Uterus (tissue), 3 donors: ENCODE measurements at regions not wholly inside any gene's neighbourhood (a gene's known extent, or its start where the extent isn't known, plus 50 kb on each side); places are given as distances from the start of the nearest gene placed in this dataset.

Experiments used
- DNase-seq, 2 donors: peaks; one replicate each; pipeline ENCODE4 v3.0.0-alpha.2; 2019 to 2020
- H3K27ac ChIP-seq, 2 donors: fragments of 200-600 bp; sonication (generic); 1 replicate in 1 of 2; 2 replicates in 1 of 2; pipeline ENCODE4 v1.5.1; 2016 to 2018
- H3K27me3 ChIP-seq, 2 donors: fragments of 200-600 bp; sonication (generic); one replicate each; pipeline ENCODE4 v1.5.1; 2018 to 2019; ENCODE audit warnings: control low read depth in 1 of 2
- H3K36me3 ChIP-seq, 2 donors: fragments of 200-600 bp; sonication (generic); one replicate each; pipeline ENCODE4 v1.5.1; 2019; ENCODE audit warnings: control low read depth in 1 of 2
- H3K4me1 ChIP-seq, 2 donors: fragments of 200-600 bp; sonication (generic); one replicate each; pipeline ENCODE4 v1.5.1; 2018 to 2019; ENCODE audit warnings: control low read depth in 1 of 2
- H3K4me3 ChIP-seq, 2 donors: fragments of 200-600 bp; sonication (generic); 1 replicate in 1 of 2; 2 replicates in 1 of 2; pipeline ENCODE4 v1.5.1; 2018 to 2019; ENCODE audit warnings: mild to moderate bottlenecking in 1 of 2
- H3K9me3 ChIP-seq, 2 donors: fragments of 200-600 bp; sonication (generic); one replicate each; pipeline ENCODE4 v1.5.1; 2019; ENCODE audit warnings: control low read depth in 1 of 2
- POLR2A ChIP-seq, 2 donors: fragments of 450-650 bp; IDR thresholded peaks; one replicate each; pipeline ENCODE4 v1.6.1; 2016; ENCODE audit warnings: antibody characterized with exemption in 2 of 2, mild to moderate bottlenecking in 1 of 2, moderate library complexity in 1 of 2
- intact Hi-C: fragments of 100-400 bp; cut with DNase I; formaldehyde crosslinking; loops from one replicate; pipeline ENCODE4 v1.15.1; 2023; ENCODE audit warnings: low total_unique reads
- TF ChIP-seq, protein P1 (sequence below), 4 experiments: fragments of 200-600 bp in 2 of 4; fragments of 450-650 bp in 2 of 4; sonication (generic) in 2 of 4; IDR thresholded peaks; one replicate each; pipeline ENCODE4 v1.5.1; 2016 to 2019; ENCODE audit warnings: antibody characterized with exemption in 4 of 4, mild to moderate bottlenecking in 2 of 4, moderate library complexity in 1 of 4
- donor health status: DM: yes; HTN: yes; CAD: no.

DNA sequence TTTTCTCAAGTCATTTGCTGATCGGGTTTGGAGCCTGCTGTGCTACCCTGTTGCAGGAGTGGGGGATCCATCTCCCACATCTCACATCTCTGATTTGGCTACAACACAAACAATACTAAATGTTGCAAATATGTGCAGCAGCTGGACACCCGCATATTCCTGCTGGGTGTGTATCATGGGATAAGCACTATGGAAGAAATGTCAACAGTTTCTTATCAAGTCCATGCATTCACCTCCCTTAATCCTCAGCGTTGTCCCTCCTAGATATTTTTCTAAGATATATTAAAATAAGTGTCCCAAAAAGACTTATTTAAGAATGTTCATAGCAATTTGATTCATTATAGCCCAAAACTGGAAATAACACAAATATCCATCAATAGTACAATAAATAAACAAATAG, 303.7 kb downstream of the TRIB2 start:
- no peak overlapping the region for H3K27ac ChIP-seq
- no peak overlapping the region for H3K4me3 ChIP-seq
- intact Hi-C loops: no loop called here
- no peaks in the 10 kb centered on the region for H3K9me3 ChIP-seq
- H3K36me3 ChIP-seq: no peaks in the 10 kb centered on the region
- DNase-seq: no peak
- no peaks in the 10 kb centered on the region for H3K4me1 ChIP-seq
- TF ChIP-seq, protein P1, sequence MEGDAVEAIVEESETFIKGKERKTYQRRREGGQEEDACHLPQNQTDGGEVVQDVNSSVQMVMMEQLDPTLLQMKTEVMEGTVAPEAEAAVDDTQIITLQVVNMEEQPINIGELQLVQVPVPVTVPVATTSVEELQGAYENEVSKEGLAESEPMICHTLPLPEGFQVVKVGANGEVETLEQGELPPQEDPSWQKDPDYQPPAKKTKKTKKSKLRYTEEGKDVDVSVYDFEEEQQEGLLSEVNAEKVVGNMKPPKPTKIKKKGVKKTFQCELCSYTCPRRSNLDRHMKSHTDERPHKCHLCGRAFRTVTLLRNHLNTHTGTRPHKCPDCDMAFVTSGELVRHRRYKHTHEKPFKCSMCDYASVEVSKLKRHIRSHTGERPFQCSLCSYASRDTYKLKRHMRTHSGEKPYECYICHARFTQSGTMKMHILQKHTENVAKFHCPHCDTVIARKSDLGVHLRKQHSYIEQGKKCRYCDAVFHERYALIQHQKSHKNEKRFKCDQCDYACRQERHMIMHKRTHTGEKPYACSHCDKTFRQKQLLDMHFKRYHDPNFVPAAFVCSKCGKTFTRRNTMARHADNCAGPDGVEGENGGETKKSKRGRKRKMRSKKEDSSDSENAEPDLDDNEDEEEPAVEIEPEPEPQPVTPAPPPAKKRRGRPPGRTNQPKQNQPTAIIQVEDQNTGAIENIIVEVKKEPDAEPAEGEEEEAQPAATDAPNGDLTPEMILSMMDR (IDR thresholded peaks at IDR 0.05): no peak
- TF ChIP-seq POLR2A (IDR thresholded peaks at IDR 0.05): no peak
- H3K27me3 ChIP-seq: no peaks in the 10 kb centered on the region

DNA sequence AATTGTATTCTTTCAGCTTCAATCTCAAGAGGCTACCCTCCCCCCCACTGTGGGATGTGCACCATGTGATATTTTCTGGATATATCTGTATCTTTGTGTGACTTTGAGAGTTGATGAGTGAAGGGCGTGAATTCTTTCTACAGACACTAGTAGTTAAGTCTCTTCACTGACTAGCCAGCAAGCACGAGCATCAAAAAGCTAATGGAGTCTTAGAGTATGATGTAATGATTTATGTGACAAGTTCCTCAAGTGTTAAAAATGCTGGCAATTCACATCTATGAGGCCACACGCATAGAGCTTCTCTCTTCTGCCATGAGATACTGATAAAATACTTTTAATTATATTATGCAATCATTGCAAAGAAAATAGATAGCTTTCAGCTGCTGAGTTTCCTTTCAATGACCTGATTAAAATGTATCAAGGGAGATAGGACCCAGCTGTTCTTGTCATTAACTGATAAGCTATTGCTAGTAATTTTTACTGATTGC, 304.8 kb downstream of the TRIB2 start:
- Histone ChIP-seq H3K4me1 (no peaks in the 10 kb centered on the region), H3K9me3 (no peaks in the 10 kb centered on the region), H3K36me3 (no peaks in the 10 kb centered on the region), H3K27me3 (no peaks in the 10 kb centered on the region), H3K27ac (no peak overlapping the region), H3K4me3 (no peak overlapping the region)
- DNase-seq: no peak
- TF ChIP-seq, protein P1 (IDR thresholded peaks at IDR 0.05): no peak
- no peak for TF ChIP-seq POLR2A (IDR thresholded peaks at IDR 0.05)
- intact Hi-C loops: no loop called here

DNA sequence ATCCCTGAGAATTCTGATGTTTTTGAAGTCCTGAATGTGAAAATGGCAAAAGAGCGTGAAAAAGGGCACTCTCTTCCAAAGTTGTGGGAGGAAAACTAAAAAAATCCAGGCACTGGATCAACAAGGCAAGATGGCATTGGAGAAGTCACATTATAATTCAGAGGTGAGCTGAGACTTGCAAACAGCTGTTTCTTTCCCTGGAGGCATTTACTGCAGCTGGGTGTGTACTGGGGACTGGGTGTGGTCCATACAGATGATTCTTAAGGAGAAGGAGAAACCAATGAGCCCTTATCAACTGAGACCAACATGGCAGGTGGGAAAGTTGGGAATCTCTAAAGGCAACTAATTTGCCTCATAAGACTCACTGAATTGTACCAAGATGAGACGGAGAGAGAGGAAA, 313.9 kb downstream of the TRIB2 start:
- Histone ChIP-seq H3K27ac (no peak overlapping the region), H3K4me1 (no peaks in the 10 kb centered on the region), H3K27me3 (no peaks in the 10 kb centered on the region), H3K4me3 (no peak overlapping the region), H3K9me3 (no peaks in the 10 kb centered on the region), H3K36me3 (no peaks in the 10 kb centered on the region)
- intact Hi-C loops: no loop called here
- no peak for TF ChIP-seq POLR2A (IDR thresholded peaks at IDR 0.05)
- TF ChIP-seq, protein P1 (IDR thresholded peaks at IDR 0.05): no peak
- no peak for DNase-seq

DNA sequence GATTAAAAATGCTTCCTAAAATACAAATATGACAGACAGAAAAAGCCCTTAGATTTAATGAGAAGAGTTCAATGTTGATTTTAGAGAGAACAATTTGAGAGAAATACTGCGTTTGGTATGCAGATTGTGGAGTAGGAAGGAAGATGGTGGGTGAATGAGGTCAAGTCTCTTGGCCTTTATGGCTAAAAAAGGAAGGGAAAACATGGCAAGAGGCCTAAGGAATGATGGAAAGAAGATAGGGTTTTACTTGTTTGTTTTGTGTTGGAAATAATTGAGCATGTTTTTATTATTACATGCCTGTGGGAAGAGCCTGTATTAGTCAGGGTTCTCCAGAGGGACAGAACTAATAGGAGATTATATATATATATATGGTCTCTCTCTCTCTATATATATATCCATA, 318.1 kb downstream of the TRIB2 start:
- intact Hi-C loops: no loop called here
- no peak for TF ChIP-seq POLR2A (IDR thresholded peaks at IDR 0.05)
- no peak overlapping the region for H3K4me3 ChIP-seq
- H3K27ac ChIP-seq: no peak overlapping the region
- no peak for DNase-seq
- no peaks in the 10 kb centered on the region for H3K36me3 ChIP-seq
- H3K9me3 ChIP-seq: no peaks in the 10 kb centered on the region
- H3K4me1 ChIP-seq: no peaks in the 10 kb centered on the region
- no peaks in the 10 kb centered on the region for H3K27me3 ChIP-seq

DNA sequence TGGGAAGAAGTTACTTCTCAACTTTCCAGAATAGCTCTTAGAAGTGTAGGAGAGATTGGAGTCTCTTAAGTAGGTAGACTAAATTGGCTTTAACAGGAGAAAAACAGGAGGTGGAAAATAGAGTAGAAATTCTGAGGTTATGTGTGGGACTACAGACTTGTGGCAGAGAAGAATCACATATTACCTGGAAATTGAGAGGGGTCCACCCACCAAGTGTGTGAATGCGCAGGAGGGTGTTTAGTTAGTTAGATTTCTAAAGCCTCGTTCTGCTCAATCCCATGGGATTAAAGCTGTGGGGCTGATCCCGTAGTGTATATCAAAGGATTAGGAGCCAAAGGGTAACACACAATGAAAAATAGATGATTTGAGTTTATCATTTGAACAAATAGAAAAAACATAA, 319.1 kb downstream of the TRIB2 start:
- Histone ChIP-seq H3K4me1 (no peaks in the 10 kb centered on the region), H3K36me3 (no peaks in the 10 kb centered on the region), H3K27ac (no peak overlapping the region), H3K9me3 (no peaks in the 10 kb centered on the region), H3K4me3 (no peak overlapping the region), H3K27me3 (no peaks in the 10 kb centered on the region)
- no peak for TF ChIP-seq POLR2A (IDR thresholded peaks at IDR 0.05)
- TF ChIP-seq, protein P1 (IDR thresholded peaks at IDR 0.05): no peak
- DNase-seq: no peak
- intact Hi-C loops: no loop called here

DNA sequence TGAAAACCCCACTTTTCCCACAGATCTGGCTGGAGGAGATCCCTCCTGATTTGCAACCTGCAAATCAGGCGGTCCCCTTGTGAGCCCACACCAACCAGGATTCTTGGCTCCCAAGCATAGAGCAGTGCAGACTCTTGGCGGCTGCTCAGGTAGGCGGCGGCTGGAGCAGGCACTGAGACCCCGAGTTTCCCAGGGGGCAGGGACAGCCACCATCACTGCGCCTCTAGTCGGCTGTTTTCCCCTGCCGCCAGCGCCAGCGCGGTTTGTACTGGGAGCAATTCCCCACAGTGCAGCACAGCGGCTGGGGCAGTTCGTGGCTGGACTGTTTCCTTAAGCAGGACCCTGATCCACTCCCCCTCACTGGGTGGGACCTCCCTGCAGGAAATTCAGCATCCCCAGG, 323.3 kb downstream of the TRIB2 start:
- H3K36me3 ChIP-seq: no peaks in the 10 kb centered on the region
- no peaks in the 10 kb centered on the region for H3K4me1 ChIP-seq
- no peaks in the 10 kb centered on the region for H3K9me3 ChIP-seq
- no peaks in the 10 kb centered on the region for H3K27me3 ChIP-seq
- intact Hi-C loops: no loop called here
- H3K27ac ChIP-seq: no peak overlapping the region
- TF ChIP-seq, protein P1 (IDR thresholded peaks at IDR 0.05): no peak
- no peak for TF ChIP-seq POLR2A (IDR thresholded peaks at IDR 0.05)
- DNase-seq: no peak
- H3K4me3 ChIP-seq: no peak overlapping the region
